HG02840 (cell line): ENCODE measurements at regions not wholly inside any gene's neighbourhood (a gene's known extent, or its start where the extent isn't known, plus 50 kb on each side); places are given as distances from the start of the nearest gene placed in this dataset.

Source experiments
- ATAC-seq: cut with Tn5 transposase; IDR thresholded peaks from one replicate; pipeline ENCODE4 v1.9.1; 2021; ENCODE audit warnings: mild to moderate bottlenecking, moderate library complexity, moderate number of reproducible peaks; ENCODE audit not compliant: unreplicated experiment, low FRiP score

DNA sequence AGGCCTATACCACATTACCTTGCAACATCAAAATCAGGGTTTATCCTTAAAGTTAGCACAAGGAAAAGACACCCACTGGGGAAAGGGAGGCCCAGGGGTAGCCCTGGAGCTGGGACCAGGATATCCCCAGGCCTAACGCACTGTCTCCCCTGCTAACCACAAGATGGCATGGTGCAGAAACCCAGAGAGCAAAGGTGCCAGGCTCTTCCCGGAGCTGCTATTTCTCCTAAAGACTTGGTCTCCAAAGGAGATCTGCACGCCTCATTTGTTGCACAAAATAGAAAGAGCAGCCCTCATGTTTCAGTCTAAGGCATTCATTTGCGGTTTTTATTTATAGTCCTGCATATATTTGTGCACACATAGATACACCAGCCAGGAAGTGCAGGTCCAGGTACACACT is 408.6 kb downstream of the SOX9 start:
- no peak for ATAC-seq

DNA sequence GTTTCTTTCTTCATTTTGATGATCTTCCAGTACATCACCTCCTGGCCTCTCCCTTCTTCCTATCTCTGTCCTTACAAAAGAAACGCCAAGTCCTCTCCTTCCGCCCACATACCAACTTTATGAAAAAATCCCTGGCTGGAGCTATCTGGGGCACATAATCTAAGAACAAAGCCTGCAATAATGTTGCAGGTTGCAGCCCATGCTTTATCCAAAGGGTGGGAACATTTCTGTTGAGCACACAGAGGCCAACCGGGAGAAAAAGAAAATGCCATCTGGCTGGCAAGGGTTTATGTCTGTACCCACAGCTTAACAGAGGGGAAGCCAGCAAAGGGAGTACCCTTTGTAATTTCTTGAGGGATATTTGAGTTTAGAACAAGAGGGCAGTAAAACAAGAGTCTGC is 409.6 kb downstream of the SOX9 start:
- ATAC-seq: no peak

DNA sequence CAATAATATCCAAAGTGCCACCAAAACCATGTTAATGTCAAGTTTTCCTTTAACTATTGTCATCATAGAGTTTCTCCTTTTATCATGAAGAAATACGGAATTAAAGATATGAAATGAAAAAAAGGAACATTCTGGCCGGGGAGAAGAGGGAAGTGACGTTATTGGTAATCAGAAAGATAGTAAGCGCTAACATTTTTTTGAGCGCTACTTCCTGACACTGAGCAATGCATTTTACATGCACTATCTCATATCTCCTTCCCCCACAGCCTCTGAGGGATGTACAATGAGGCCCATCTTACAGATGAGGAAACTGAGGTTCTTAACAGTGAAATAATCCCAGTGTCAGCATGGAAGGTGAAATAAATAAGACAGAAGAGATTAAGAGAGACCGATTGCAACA is 410.9 kb downstream of the SOX9 start:
- no peak for ATAC-seq

DNA sequence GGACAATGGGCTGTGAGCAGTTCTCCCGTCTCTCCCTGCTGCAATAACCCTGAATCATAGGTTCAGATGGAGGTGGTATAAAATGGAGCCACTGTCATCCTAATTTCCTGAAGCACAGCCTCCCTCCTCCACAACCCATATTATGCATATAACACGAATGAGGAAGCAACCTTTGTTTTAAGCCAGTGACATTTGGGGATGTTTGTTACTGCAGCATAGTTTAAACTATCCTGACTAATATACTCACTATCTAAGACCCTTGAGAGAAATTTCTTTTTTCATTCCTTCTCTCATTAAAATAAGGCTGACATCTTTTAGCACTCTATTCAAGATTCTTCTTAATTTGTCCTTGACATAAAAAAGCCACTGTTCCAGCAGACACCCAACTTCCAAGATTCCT is 413.4 kb downstream of the SOX9 start:
- ATAC-seq: no peak

DNA sequence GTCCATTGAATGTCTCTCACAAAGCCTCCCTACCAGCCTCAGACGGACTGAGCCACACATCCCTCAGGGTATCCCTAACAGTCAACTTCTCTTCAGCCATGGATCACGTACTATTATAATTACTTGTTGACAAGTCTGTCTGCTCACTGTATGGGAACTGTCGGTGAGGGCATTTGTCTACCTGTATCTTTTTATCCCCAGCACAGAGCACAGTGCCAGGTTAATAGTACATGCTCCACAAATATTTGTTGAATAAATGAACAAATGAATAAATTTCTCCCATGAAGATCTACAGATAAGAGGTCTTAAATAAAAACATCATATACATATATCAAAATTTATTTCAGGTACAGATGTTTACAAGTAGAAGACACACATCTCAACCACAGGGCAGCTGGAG is 414.0 kb downstream of the SOX9 start:
- no peak for ATAC-seq

DNA sequence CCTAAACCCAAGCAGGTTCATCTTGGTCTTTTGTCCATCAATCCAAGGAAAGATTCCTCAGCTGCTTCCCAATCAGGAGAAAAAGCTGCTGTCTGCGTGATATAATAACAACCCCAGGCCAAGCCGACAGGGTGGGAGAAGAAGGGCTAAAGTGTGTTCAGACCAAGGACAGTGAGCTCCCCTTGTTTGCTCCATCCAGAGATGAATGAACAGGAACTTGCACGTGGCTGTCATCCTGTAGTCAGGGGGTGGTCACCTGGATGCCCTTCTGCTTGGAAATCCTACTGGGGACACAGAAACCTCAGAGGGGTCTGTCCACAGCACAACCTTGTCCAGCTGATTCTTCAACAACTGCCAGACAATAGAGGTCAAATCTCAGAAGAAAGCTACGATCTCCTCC is 414.5 kb downstream of the SOX9 start:
- ATAC-seq: no peak

DNA sequence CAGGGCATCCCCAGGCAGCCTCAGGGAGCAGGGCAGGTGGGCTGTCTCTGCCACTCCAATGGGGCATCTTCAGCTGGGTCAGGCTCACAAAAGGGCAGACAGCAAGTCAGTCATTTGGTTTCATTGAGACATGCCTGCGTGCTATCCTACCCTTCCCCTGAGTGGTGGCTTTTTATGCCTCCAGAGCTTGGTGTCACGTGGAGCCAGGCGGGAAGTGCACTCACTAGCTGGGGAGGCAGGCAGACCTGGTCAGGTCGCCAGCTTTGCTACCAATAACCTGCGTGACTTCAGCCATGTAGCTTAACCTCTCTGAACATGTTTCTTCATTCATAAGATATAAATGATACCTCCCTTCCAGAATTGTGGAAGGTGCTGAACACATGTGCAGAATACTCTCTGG is 415.0 kb downstream of the SOX9 start:
- ATAC-seq: no peak

DNA sequence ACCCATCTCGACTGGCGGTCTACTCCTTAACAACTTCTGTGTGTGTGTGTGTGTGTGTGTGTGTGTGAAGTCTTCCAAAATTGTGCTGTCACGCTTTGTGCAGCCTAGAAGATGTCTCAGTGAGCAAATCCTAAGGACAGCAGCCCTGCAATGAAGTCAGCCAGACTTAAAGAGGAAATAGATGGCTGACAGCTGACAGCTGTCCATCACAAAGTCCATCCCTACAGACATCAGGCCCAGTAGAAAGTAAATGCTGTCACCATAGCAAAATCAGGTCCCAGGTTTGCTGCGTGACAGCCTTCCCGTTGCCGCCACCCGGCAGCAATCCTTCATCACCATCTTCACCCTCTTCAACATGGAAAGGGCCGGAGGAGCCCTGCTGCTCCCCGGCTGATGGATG is 416.0 kb downstream of the SOX9 start:
- ATAC-seq: no peak

DNA sequence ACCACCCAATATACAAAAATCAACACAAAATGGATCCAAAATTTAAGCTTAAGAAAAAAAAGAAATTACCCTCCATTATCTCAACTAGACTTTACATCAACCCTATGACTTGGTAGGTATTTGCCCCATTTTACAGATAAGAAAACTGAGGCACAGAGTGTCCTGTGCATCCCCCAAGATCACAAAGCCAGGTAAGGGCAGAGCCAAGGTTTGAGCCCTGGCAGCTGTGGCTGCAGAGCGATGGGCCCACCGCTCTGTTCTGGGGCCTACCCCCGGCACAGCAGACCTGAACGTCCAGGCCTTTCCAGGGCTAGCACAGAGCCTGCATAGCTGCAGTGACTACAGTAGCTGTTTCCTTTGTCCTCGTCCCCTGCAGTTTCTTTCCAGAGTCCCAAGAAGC is 417.6 kb downstream of the SOX9 start:
- no peak for ATAC-seq

DNA sequence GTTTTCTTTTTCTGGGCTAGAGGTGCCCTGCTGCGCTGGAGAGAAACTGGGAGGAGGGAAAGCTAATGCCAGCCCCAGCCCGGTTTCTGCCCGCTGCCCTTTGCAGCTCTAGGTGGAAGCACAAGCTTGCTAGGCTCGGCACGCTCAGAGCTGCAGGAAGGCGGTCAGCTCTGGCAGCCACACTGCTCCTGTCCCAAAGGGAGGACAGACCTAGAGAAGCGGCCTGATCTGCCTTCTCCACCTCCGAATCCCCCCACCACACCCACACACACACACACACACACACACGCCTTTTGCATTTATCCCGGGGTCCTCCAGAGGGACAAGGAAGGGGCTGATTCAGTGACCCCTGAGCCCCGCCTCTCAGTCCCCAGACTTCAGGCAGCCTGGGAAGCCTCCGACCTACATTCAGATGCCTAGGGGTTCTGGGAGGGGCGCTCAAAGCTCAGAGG is 418.1 kb downstream of the SOX9 start:
- ATAC-seq: no peak

DNA sequence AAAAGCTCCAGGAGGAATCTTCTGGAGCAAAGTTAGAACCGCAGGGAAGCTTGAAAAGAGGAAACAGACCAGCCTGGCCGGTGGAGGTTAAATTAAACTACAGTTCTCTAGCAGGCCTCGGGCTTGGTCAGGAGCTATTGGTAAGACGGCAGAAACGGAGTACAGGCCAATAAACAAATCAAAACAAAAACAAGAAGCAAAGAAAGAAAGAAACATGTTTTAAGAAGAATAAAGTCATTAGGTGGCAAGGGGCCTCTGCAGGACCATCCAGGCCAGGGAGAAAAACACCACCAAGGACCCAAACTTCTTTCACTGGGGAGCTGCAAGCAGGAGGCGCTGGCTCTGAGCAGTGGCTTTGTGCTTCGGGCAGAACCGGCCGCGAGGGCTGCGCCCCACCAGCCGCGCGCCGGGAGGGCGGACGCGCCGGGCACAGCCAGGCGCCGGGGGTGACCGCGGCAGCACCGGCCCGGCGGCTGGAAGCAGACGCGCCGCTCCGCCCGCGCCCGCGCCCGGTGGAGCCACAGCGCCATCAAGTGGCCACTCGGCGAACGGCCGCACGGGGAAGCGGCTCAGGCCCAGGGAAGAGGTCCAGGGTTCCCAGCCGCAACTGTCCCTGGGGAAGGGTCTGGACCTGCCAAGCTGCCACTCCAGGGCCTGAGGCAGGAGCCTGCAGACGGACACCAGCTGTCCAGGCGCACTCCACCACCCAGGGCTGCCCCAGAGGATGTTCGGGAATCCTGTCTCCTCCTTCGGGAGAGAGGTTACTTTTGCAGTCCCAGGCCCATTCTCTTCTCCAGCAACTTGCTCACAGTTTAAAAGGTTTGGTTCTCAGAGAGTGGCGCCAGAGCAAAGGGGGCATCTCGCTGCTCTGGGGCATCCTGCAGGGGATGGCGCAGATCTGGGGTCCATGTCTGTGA is 419.4 kb downstream of the SOX9 start:
- ATAC-seq: peak; percentile 73

DNA sequence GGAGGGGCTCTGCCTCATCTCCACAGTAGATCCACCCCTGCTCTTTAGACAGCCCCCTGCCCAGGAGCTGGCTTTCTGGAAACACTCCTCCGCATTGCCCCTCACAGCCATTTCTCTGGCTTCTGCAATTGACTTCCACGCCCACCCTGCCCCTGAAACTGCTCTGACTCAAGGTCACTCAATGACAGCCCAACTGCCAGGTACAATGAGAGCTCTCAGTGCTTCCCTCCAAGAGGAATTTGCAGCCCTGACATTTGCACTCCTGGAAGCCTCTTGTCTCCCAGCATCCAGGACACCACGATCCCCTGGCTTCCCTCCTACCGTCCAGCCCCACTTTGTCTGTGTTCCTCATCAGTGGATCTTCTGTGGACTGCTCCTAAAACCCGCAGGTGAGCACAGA is 421.5 kb downstream of the SOX9 start:
- ATAC-seq: no peak

DNA sequence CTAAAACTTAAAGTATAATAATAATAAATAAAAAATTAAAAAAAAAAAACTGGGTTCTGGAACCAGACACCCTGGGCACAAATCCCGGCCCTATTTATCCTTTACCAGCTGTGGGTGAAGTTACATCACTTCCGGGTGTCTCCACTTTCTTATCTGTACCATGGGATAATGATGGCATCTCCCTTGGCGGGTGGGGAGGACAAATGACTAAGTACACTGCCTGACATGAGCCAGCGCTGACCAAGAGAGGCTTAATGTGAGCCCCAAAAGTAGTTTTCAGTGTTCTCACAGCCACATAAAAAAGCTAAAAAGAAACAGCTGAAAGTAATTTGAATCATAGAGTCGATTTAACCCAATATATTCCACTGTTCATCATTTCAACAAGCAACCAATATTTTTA is 424.9 kb downstream of the SOX9 start:
- no peak for ATAC-seq

DNA sequence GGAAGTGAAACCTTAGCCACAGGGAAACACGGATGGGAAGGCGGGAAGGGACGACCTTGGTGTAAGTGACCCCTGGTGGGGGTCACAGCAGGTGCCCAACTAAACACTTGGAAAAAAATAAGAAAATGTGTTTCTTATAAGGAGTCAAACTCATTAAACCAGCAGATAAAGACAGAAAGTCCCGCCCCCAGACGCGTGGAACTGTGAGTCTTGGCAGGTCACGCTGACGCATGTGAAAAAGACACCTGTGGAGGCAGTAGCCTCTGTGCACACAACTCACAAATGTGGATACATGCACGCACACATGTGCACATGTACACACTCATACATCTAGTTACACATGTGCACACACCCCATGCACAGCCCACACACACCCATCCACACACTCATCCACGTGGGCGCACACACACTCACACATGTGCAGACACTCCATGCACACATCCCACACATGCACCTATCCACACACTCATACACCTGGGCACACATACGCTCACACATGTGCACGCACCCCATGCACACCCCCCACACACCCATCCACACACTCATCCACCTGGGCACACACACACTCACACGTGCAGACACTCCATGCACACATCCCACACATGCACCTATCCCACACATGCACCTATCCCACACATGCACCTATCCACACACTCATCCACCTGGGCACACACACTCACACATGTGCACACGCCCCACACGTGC is 432.4 kb downstream of the SOX9 start:
- ATAC-seq: no peak

DNA sequence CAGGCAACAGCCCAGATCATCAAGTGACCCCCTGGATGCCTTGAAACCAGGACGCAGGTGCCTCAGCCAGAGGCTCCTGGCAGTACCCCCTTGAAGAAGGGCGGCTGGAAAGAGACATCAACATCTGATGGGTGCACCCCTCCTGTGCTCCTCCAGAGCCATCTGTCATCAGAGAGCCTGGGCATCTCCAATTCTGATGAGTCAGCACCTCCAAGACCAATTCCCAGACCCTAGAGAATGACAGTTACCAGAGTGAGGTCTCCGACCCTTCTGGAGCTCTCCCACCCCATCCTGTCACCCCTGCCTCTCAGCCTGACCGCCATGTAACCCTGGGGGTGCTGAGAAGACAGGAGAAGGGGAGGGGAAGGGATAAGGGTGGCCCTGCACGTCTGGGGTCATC is 433.7 kb downstream of the SOX9 start:
- no peak for ATAC-seq

DNA sequence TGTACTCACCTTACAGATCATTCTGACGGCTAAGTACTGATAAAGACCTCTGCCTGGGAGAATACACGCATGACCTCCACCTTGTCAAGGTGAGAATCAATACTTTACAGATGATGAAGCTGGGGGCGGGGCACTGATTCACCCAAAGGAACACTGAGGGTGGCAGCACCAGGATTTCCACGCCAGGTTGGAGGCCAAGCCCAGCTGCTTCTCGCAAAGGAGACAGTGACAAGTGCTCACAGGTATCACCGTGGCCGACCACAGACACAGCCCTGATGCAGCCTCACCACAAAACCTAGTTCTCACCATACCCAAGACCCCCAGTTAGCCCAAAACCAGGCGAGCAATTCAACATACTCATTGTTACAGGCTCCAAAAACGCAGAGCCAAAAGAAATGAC is 434.2 kb downstream of the SOX9 start:
- ATAC-seq: no peak

DNA sequence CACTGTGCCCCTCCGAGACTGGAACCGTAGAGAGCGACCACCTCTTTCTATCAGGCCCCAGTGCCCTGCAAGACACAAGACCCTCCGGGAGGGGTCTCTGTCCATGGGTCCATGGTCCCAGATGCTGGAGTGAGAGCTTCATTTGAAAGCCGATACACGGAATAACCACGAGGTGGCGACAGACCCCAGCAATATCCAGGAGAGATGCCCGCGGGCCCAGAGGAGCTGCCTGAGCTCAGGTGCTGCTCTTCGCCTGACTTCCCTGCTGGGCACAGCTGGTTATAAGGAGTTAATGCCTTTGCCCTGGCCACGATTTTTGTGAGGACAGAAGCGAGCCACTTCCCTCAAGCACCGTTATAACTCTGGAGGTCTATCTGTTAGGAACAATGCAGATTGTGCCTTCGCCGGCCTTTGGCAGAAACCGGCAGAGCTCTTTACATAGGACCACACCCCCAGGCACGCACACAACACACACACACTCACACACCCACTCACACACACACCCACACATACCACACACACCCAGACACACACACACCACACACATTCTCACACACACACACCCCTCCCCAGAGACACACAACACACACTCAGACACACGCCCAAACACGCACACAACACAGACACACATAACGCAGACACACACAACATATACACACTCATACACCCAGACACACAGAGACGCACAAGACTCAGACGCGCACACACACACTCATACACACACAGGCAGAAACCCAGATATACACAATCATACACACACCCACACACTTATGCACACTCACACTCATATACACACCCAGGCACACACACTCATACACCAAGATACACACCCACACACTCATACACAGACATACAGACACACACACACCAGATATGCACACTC is 436.4 kb downstream of the SOX9 start:
- no peak for ATAC-seq

DNA sequence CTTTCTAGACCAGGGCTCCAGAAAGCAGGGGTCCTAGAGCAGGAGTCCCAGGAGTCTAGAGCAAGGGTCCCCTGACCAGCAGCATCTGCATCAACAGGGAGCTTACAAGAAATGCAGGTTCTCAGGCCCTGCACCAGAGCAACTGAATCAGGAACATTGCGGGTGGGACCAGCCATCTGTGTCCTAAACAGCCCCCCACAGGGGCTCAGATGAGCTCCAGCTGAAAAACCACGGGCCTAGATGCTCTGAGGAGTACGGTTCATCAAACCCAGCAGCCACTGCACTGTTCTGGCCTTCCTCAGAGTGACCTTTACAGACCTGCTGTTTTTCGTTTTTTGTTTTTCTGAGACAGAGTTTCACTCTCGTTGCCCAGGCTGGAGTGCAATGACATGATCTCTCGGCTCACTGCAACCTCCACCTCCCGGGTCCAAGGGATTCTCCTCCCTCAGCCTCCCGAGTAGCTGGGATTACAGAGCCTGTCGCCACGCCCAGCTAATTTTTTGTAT is 438.2 kb downstream of the SOX9 start:
- no peak for ATAC-seq

DNA sequence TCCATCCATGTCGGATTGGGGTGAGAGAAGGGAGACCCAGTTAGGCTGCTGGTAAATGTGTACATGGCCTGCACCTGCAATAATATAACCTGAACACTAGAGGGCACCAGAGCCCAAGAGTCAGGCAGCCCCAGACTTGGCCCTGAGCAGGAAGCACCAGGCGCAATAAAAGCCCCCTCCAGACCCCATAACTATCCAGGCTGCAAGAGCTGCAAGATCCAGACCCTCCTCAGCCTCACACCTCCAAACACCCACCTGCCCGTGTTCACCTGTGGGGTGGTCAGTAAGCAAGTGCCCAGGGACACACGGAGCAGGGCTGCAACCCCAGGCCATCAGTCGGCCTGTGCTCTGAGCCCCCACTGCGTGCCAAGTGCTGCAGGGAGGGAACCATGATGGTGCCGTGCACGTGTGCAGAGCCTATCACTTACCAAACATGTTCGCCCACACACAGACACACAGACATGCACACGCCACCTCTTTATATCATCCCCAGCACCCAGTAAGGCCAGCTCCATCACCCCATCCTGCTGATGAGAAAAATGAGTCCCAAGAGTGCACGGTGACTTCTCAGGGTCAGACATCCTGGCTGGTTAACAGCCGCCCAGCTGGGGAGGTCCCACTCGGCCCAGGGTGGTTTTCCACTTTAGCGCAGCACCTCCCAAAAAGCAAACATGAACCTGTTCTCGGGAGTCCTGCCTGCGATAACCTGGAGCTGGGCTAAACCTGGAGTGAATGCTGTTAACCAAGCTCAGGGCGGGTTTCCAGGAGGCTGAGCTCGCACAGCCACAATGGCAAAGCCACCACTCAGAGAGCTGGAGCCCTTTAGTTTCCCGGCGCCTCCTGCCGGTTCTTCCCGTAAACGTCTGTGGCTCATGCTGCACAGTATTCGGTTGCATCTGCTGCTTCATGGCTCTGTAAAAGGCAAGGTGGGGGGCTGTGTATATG is 439.8 kb downstream of the SOX9 start:
- peak; percentile 57 for ATAC-seq

DNA sequence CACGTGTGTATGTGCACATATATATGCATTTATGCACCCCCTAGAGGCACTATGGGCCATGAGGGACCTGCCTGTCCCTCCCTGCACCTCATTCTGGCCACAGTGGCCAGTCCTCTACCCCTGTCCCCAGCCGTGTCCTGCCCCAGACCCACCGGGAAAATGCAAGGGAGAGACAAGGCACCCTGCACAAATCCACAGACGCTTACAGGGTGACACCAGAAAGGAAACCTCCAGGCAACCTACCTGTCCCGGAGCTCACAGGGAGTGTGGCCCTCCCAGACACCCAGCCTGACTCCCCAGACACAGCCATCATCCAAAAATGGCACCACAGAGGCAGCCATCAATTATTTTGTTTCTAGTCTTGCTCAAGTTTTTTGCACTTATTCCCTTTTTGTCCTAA is 440.4 kb downstream of the SOX9 start:
- no peak for ATAC-seq
